ENCODE measurements at regions not wholly inside any gene's neighbourhood (a gene's known extent, or its start where the extent isn't known, plus 50 kb on each side); places are given as distances from the start of the nearest gene placed in this dataset.

- no peak for TF ChIP-seq POLR2A (IDR thresholded peaks at IDR 0.05; ENCODE audit: extremely low read depth, insufficient read length)
- TF ChIP-seq, protein P1, sequence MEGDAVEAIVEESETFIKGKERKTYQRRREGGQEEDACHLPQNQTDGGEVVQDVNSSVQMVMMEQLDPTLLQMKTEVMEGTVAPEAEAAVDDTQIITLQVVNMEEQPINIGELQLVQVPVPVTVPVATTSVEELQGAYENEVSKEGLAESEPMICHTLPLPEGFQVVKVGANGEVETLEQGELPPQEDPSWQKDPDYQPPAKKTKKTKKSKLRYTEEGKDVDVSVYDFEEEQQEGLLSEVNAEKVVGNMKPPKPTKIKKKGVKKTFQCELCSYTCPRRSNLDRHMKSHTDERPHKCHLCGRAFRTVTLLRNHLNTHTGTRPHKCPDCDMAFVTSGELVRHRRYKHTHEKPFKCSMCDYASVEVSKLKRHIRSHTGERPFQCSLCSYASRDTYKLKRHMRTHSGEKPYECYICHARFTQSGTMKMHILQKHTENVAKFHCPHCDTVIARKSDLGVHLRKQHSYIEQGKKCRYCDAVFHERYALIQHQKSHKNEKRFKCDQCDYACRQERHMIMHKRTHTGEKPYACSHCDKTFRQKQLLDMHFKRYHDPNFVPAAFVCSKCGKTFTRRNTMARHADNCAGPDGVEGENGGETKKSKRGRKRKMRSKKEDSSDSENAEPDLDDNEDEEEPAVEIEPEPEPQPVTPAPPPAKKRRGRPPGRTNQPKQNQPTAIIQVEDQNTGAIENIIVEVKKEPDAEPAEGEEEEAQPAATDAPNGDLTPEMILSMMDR (IDR thresholded peaks at IDR 0.05; ENCODE audit: low read depth, low read length), result no peak
- TF ChIP-seq, protein P2, sequence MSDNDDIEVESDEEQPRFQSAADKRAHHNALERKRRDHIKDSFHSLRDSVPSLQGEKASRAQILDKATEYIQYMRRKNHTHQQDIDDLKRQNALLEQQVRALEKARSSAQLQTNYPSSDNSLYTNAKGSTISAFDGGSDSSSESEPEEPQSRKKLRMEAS (IDR thresholded peaks at IDR 0.05; ENCODE audit: low read depth, low read length), result no peak
Observed at GRCh38 chr2:173580351-173580750, 225.7 kb downstream of the CDCA7 start.

Data from NB4 (cell line).